HG03097 (cell line): ENCODE measurements at regions not wholly inside any gene's neighbourhood (a gene's known extent, or its start where the extent isn't known, plus 50 kb on each side); places are given as distances from the start of the nearest gene placed in this dataset.

ENCODE experiments used
- ATAC-seq: cut with Tn5 transposase; IDR thresholded peaks from one replicate; pipeline ENCODE4 v1.9.1; 2021; ENCODE audit not compliant: unreplicated experiment, low FRiP score

- ATAC-seq, result no peak
These were observed 537.9 kb downstream of the EPHA4 start for GRCh38 chr2:221034026-221034701.

- ATAC-seq, result no peak
These were observed 537.1 kb downstream of the EPHA4 start for GRCh38 chr2:221034973-221035372.

GRCh38 chr2:221042926-221043325, 529.2 kb downstream of the EPHA4 start:
- ATAC-seq, result no peak

- no peak for ATAC-seq
These were observed 527.3 kb downstream of the EPHA4 start for GRCh38 chr2:221044781-221045180.

GRCh38 chr2:221050020-221050795, 521.9 kb downstream of the EPHA4 start:
- ATAC-seq, result no peak

GRCh38 chr2:221051162-221051561, 520.9 kb downstream of the EPHA4 start:
- no peak for ATAC-seq

- no peak for ATAC-seq
These were observed 511.7 kb downstream of the EPHA4 start for GRCh38 chr2:221060376-221060775.

GRCh38 chr2:221063568-221063967, 508.5 kb downstream of the EPHA4 start:
- ATAC-seq, result no peak

GRCh38 chr2:221064058-221064854, 507.8 kb downstream of the EPHA4 start:
- no peak for ATAC-seq

GRCh38 chr2:221064880-221065279, 507.2 kb downstream of the EPHA4 start:
- no peak for ATAC-seq

- no peak for ATAC-seq
These were observed 504.0 kb downstream of the EPHA4 start for GRCh38 chr2:221068123-221068522.

- ATAC-seq, result no peak
These were observed 502.0 kb downstream of the EPHA4 start for GRCh38 chr2:221070106-221070505.

- no peak for ATAC-seq
These were observed 498.6 kb downstream of the EPHA4 start for GRCh38 chr2:221073326-221074049.

- no peak for ATAC-seq
These were observed 497.9 kb downstream of the EPHA4 start for GRCh38 chr2:221074238-221074637.

- no peak for ATAC-seq
These were observed 496.9 kb downstream of the EPHA4 start for GRCh38 chr2:221075203-221075602.

GRCh38 chr2:221077251-221077650, 494.9 kb downstream of the EPHA4 start:
- ATAC-seq, result no peak

- no peak for ATAC-seq
These were observed 494.3 kb downstream of the EPHA4 start for GRCh38 chr2:221077799-221078198.

- no peak for ATAC-seq
These were observed 486.7 kb downstream of the EPHA4 start for GRCh38 chr2:221085341-221085900.

- ATAC-seq, result no peak
These were observed 486.2 kb downstream of the EPHA4 start for GRCh38 chr2:221085936-221086335.

- no peak for ATAC-seq
These were observed 484.3 kb downstream of the EPHA4 start for GRCh38 chr2:221087779-221088178.
